A549 (cell line): ENCODE measurements at regions not wholly inside any gene's neighbourhood (a gene's known extent, or its start where the extent isn't known, plus 50 kb on each side); places are given as distances from the start of the nearest gene placed in this dataset.

Experiments used
- CTCF ChIP-seq: fragments of >200 bp; sonication (Bioruptor Twin); formaldehyde crosslinking; IDR thresholded peaks from 3 replicates; pipeline ENCODE4 v1.5.1; 2016
- KDM5A ChIP-seq: fragments of 200-600 bp; sonication (generic); IDR thresholded peaks from 2 replicates; pipeline ENCODE4 v1.6.1; 2016; ENCODE audit warnings: antibody characterized with exemption, mild to moderate bottlenecking
- MAX ChIP-seq: IDR thresholded peaks from 2 replicates; pipeline ENCODE4 v1.6.1; 2012
- MYC ChIP-seq: IDR thresholded peaks from 2 replicates; pipeline ENCODE4 v1.6.1; 2012; ENCODE audit warnings: mild to moderate bottlenecking, inconsistent platforms, low read length, improper control_type of control experiment, borderline replicate concordance
- POLR2A ChIP-seq: IDR thresholded peaks from 2 replicates; pipeline ENCODE4 v1.6.1; 2012; ENCODE audit warnings: mild to moderate bottlenecking, low read length
- POLR2AphosphoS2 ChIP-seq: conservative IDR thresholded peaks from 2 replicates; pipeline ENCODE4 v1.6.1; 2012; ENCODE audit warnings: low read length, improper control_type of control experiment, inconsistent platforms
- RAD21 ChIP-seq, 2 experiments: fragments of >200 bp in 1 of 2; sonication (Bioruptor Twin) in 1 of 2; formaldehyde crosslinking in 1 of 2; IDR thresholded peaks in 1 of 2; conservative IDR thresholded peaks in 1 of 2; 2 replicates in 1 of 2; 3 replicates in 1 of 2; pipeline ENCODE4 v1.6.1; 2012 to 2018; ENCODE audit warnings: inconsistent platforms in 1 of 2

- no peak for TF ChIP-seq MAX
- TF ChIP-seq POLR2AphosphoS2: no peak
- no peak for TF ChIP-seq CTCF
- TF ChIP-seq POLR2A: no peak
- TF ChIP-seq MYC: no peak
- TF ChIP-seq RAD21 (conservative IDR thresholded peaks at IDR 0.05 in 1 of 2, IDR thresholded peaks at IDR 0.05 in 1 of 2): no peak
- no peak for TF ChIP-seq KDM5A
Measured at GRCh38 chr18:26652501-26652900, 104.1 kb upstream of the KCTD1 start.
